OCI-LY3 (cell line): ENCODE measurements at regions not wholly inside any gene's neighbourhood (a gene's known extent, or its start where the extent isn't known, plus 50 kb on each side); places are given as distances from the start of the nearest gene placed in this dataset.

Experiments
- H2AFZ ChIP-seq: fragments of 200-600, 300-600 bp; shearing (Covaris generic); 2 replicates; pipeline ENCODE4 v1.6.0; 2014; ENCODE audit warnings: antibody characterized with exemption, low read depth, low read length
- H3K27ac ChIP-seq: fragments of 200-600, 300-600 bp; sonication (generic); 2 replicates; pipeline ENCODE4 v1.5.1; 2014; ENCODE audit warnings: mild to moderate bottlenecking, low read length, moderate library complexity, mixed read lengths
- H3K27me3 ChIP-seq: fragments of 200-600, 300-600 bp; sonication (generic); 2 replicates; pipeline ENCODE4 v1.6.1; 2014; ENCODE audit warnings: low read depth, low read length, mixed read lengths
- H3K36me3 ChIP-seq: fragments of 200-600, 300-600 bp; sonication (generic); replicated peaks from 2 replicates; pipeline ENCODE3; 2014; ENCODE audit warnings: low read depth, low read length, mixed read lengths
- H3K4me1 ChIP-seq: fragments of 300-600, 200-600 bp; sonication (generic); 2 replicates; pipeline ENCODE4 v1.6.1; 2014; ENCODE audit warnings: low read length, mixed read lengths
- H3K4me2 ChIP-seq: fragments of 200-600, 300-600 bp; sonication (generic); 2 replicates; pipeline ENCODE4 v1.6.1; 2014; ENCODE audit warnings: low read length, mixed read lengths
- H3K4me3 ChIP-seq: fragments of 300-600, 200-600 bp; sonication (generic); 2 replicates; pipeline ENCODE4 v1.5.1; 2014; ENCODE audit warnings: antibody characterized with exemption, mild to moderate bottlenecking, low read length, moderate library complexity
- H3K79me2 ChIP-seq: fragments of 300-600, 200-600 bp; shearing (Covaris generic); 2 replicates; pipeline ENCODE4 v1.6.1; 2014; ENCODE audit warnings: mild to moderate bottlenecking, low read length, mixed read lengths
- H3K9ac ChIP-seq: fragments of 300-600, 200-600 bp; shearing (Covaris generic); 2 replicates; pipeline ENCODE4 v1.6.0; 2014; ENCODE audit warnings: mild to moderate bottlenecking, low read length, moderate library complexity
- H3K9me3 ChIP-seq: fragments of 200-600, 300-600 bp; shearing (Covaris generic); 2 replicates; pipeline ENCODE4 v1.6.1; 2014; ENCODE audit warnings: low read length, mixed read lengths; ENCODE audit not compliant: insufficient read depth
- H4K20me1 ChIP-seq: fragments of 200-600, 300-600 bp; sonication (generic); 2 replicates; pipeline ENCODE4 v1.6.1; 2016; ENCODE audit warnings: low read length, mixed read lengths; ENCODE audit not compliant: insufficient read depth
- CTCF ChIP-seq: fragments of 200-600, 300-600 bp; sonication (generic); IDR thresholded peaks from 2 replicates; pipeline ENCODE4 v1.5.1; 2014; ENCODE audit warnings: antibody characterized with exemption, low read length, low read depth
- EZH2phosphoT487 ChIP-seq: fragments of 200-600 bp; shearing (Covaris generic); IDR thresholded peaks from 2 replicates; pipeline ENCODE4 v1.6.1; 2018; ENCODE audit warnings: antibody characterized with exemption, mixed run types, low read depth

- TF ChIP-seq EZH2phosphoT487, result no peak
- no peak for TF ChIP-seq CTCF
- H3K27me3 ChIP-seq, result no peaks in the 10 kb centered on the region
- H3K9ac ChIP-seq, result no peak overlapping the region
- no peaks in the 10 kb centered on the region for H3K9me3 ChIP-seq
- H3K27ac ChIP-seq, result no peak overlapping the region
- no peak overlapping the region; the same call in 1 of the 2 replicates for H3K4me2 ChIP-seq
- no peaks in the 10 kb centered on the region for H3K36me3 ChIP-seq
- no peak overlapping the region for H3K4me3 ChIP-seq
- H3K4me1 ChIP-seq, result no peaks in the 10 kb centered on the region
- H4K20me1 ChIP-seq, result no peaks in the 10 kb centered on the region
- no peaks in the 10 kb centered on the region for H3K79me2 ChIP-seq
- H2AFZ ChIP-seq, result no peak overlapping the region
Observed at GRCh38 chr13:79869326-79869725, 388.4 kb downstream of the NDFIP2 start.

- Histone ChIP-seq H3K27ac (no peak overlapping the region), H3K36me3 (no peaks in the 10 kb centered on the region), H3K9ac (no peak overlapping the region), H3K4me2 (no peak overlapping the region), H3K9me3 (no peaks in the 10 kb centered on the region), H4K20me1 (no peaks in the 10 kb centered on the region), H3K79me2 (no peaks in the 10 kb centered on the region), H3K27me3 (no peaks in the 10 kb centered on the region), H3K4me3 (no peak overlapping the region), H2AFZ (no peak overlapping the region), H3K4me1 (no peaks in the 10 kb centered on the region)
- TF ChIP-seq CTCF (no peak), EZH2phosphoT487 (no peak)
Observed at GRCh38 chr13:79867254-79867653, 386.3 kb downstream of the NDFIP2 start.

GRCh38 chr13:79866436-79866835, 385.5 kb downstream of the NDFIP2 start:
- Histone ChIP-seq H3K9me3 (no peaks in the 10 kb centered on the region), H3K9ac (no peak overlapping the region), H3K27ac (no peak overlapping the region), H3K4me3 (no peak overlapping the region), H4K20me1 (no peaks in the 10 kb centered on the region), H3K4me1 (no peaks in the 10 kb centered on the region), H3K36me3 (no peaks in the 10 kb centered on the region), H3K4me2 (no peak overlapping the region), H3K79me2 (no peaks in the 10 kb centered on the region), H2AFZ (no peak overlapping the region), H3K27me3 (no peaks in the 10 kb centered on the region)
- TF ChIP-seq CTCF (no peak), EZH2phosphoT487 (no peak)

- Histone ChIP-seq H3K9ac (no peak overlapping the region), H2AFZ (0 out of 2 replicates have a peak overlapping the region, but pooled peaks have one; percentile 4), H4K20me1 (no peaks in the 10 kb centered on the region), H3K4me3 (no peak overlapping the region), H3K4me2 (no peak overlapping the region), H3K27me3 (no peaks in the 10 kb centered on the region), H3K27ac (no peak overlapping the region), H3K36me3 (no peaks in the 10 kb centered on the region), H3K9me3 (no peaks in the 10 kb centered on the region), H3K4me1 (no peaks in the 10 kb centered on the region), H3K79me2 (no peaks in the 10 kb centered on the region)
- TF ChIP-seq CTCF (no peak), EZH2phosphoT487 (no peak)
Observed at GRCh38 chr13:79862515-79862914, 381.6 kb downstream of the NDFIP2 start.
